GM20000 (cell line): ENCODE measurements at regions not wholly inside any gene's neighbourhood (a gene's known extent, or its start where the extent isn't known, plus 50 kb on each side); places are given as distances from the start of the nearest gene placed in this dataset.

Source experiments
- DNase-seq: peaks from one replicate; pipeline ENCODE4 v3.0.0; 2012; ENCODE audit warnings: low spot score
- TF ChIP-seq, protein P1 (sequence below): IDR thresholded peaks from 2 replicates; pipeline ENCODE4 v1.5.1; 2012; ENCODE audit warnings: mild to moderate bottlenecking, control low read depth; ENCODE audit errors: extremely low read depth, missing control alignments

- TF ChIP-seq, protein P1, sequence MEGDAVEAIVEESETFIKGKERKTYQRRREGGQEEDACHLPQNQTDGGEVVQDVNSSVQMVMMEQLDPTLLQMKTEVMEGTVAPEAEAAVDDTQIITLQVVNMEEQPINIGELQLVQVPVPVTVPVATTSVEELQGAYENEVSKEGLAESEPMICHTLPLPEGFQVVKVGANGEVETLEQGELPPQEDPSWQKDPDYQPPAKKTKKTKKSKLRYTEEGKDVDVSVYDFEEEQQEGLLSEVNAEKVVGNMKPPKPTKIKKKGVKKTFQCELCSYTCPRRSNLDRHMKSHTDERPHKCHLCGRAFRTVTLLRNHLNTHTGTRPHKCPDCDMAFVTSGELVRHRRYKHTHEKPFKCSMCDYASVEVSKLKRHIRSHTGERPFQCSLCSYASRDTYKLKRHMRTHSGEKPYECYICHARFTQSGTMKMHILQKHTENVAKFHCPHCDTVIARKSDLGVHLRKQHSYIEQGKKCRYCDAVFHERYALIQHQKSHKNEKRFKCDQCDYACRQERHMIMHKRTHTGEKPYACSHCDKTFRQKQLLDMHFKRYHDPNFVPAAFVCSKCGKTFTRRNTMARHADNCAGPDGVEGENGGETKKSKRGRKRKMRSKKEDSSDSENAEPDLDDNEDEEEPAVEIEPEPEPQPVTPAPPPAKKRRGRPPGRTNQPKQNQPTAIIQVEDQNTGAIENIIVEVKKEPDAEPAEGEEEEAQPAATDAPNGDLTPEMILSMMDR, result no peak
- no peak for DNase-seq
These were observed 177.4 kb upstream of the IL12B start for GRCh38 chr5:159507661-159508060.

- DNase-seq, result no peak
- TF ChIP-seq, protein P1, result no peak
These were observed 178.1 kb upstream of the IL12B start for GRCh38 chr5:159508344-159508743.

DNA sequence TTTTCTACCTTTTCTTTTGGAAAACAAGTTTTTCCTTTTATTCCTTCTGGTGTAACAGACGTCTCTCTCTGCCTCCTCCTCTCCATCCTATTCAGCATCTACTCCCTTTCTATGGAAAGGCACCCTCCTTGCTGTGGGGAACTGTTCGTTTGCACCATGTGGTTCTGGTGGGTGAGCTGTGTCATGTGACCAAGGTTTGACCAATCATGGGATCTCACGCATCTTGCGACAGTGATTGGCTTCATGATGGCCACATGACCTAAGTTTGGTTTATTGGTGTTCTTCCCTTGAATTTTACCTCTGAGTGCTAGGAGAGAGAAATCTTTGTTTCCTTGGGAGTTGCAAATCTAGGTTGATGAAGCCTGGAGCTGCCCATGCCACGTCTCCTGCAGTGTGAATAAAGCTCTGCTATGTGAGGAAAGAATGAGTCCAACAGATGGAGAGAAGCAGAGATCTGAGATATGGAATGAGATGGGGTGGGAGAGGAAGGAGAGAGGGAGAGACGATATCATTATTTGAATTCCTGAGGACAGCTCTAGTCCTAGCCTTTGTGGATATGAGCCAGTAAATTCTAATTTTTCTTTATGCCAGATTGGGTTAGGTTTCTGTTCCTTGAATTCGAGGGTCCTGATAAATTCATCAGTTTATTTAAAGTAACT, 178.8 kb upstream of the IL12B start:
- DNase-seq, result no peak
- TF ChIP-seq, protein P1, result no peak

DNA sequence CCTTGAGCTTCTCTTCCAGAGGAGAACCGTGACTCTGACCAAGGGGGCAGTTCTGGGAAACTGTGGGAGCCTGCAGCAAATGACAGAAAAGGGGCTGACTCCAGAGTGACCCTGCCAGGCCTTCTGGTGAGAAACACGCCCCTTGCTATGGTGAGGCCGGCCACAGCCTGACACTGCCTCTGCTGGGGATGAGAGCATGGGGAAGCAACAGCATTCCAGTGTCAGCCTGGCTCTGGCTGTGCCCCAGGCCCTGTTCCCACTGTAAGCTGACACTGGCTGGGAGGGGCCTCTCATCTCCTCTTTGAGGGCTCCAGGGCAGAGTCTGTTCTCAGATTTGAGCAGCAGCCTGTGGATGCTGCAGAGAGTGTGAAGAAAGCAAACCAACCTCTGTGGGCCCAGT, 180.0 kb upstream of the IL12B start:
- no peak for DNase-seq
- TF ChIP-seq, protein P1, result no peak

GRCh38 chr5:159511570-159511969, 181.3 kb upstream of the IL12B start:
- DNase-seq, result no peak
- TF ChIP-seq, protein P1, result no peak

DNA sequence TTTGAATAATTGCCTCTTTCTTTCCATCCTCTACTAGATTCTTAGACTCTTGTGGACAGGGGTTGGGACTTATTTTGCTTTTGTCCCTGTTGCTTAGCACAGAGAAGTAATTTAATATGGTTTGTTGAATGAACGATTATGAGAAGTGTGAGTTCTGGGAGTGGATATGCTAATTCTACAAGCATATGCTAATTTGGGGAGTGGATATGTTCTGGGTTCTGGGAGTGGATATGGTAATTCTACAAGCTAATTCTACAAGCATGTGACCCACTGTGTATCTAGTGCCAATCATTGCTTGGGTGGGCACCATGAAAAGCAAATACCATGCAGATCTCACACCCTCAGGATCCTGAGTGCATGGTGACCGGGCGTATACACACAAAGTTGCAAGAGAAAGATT, 181.8 kb upstream of the IL12B start:
- DNase-seq, result no peak
- TF ChIP-seq, protein P1, result no peak

DNA sequence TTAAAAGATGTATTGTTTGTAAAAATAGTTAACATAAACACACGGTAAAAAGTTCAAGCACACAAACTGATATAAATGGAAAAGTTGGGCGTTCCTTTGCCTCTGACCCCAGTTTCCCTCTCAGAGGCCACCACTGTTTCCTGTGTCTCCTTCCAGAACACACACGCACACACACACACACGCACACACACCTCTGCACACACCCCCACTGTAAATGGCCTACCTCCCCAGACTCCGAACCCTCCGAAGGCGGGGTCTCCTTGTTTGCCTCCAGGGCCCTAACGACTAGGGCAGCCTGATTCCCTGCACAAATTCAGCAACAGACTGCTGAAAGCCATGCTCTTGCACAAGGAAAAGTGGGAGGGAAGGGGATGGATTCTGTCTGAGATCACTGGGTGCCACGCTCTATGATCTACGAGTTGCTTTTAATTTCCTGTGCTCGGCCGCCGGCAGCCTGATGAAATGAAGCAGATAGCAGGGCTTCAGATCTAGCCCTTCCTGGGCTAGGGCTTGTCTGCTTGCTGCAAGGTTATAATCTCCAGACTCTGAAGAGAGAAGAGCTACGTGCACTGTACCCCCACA, 184.0 kb upstream of the IL12B start:
- no peak for DNase-seq
- TF ChIP-seq, protein P1, result no peak
